ENCODE measurements at regions not wholly inside any gene's neighbourhood (a gene's known extent, or its start where the extent isn't known, plus 50 kb on each side); places are given as distances from the start of the nearest gene placed in this dataset.

GRCh38 chr7:136698977-136699376 is 169.5 kb upstream of the CHRM2 start:
- H3K9ac ChIP-seq (ENCODE audit: low read depth in 1 of 2, low read length in 2 of 2) = no peak overlapping the region
- no peak overlapping the region for H3K4me3 ChIP-seq (ENCODE audit: low read depth in 1 of 2, low read length in 2 of 2)
- no peaks in the 10 kb centered on the region for H3K27me3 ChIP-seq (ENCODE audit: control insufficient read depth in 1 of 2, insufficient read depth in 2 of 2, low read length in 2 of 2)
- H3K27ac ChIP-seq (ENCODE audit: low read depth, low read length) = no peak overlapping the region
- no peaks in the 10 kb centered on the region for H3K36me3 ChIP-seq (ENCODE audit: control insufficient read depth in 1 of 2, insufficient read depth in 2 of 2, low read length in 2 of 2)
- H3K4me1 ChIP-seq (ENCODE audit: control insufficient read depth in 1 of 2, insufficient read depth in 2 of 2, low read length in 2 of 2) = no peaks in the 10 kb centered on the region
- peaks cover 0 to 2% of the 10 kb centered on the region in 2 donors for H3K9me3 ChIP-seq (ENCODE audit: control insufficient read depth in 1 of 2, low read length in 2 of 2)

GRCh38 chr7:136698231-136698630 is 170.2 kb upstream of the CHRM2 start:
- H3K4me3 ChIP-seq (ENCODE audit: low read depth in 1 of 2, low read length in 2 of 2) = no peak overlapping the region
- no peaks in the 10 kb centered on the region for H3K36me3 ChIP-seq (ENCODE audit: control insufficient read depth in 1 of 2, insufficient read depth in 2 of 2, low read length in 2 of 2)
- H3K27me3 ChIP-seq (ENCODE audit: control insufficient read depth in 1 of 2, insufficient read depth in 2 of 2, low read length in 2 of 2) = no peaks in the 10 kb centered on the region
- H3K4me1 ChIP-seq (ENCODE audit: control insufficient read depth in 1 of 2, insufficient read depth in 2 of 2, low read length in 2 of 2) = no peaks in the 10 kb centered on the region
- H3K9ac ChIP-seq (ENCODE audit: low read depth in 1 of 2, low read length in 2 of 2) = no peak overlapping the region
- H3K27ac ChIP-seq (ENCODE audit: low read depth, low read length) = no peak overlapping the region
- H3K9me3 ChIP-seq (ENCODE audit: control insufficient read depth in 1 of 2, low read length in 2 of 2) = peaks cover 0 to 2% of the 10 kb centered on the region in 2 donors

- H3K9me3 ChIP-seq (ENCODE audit: control insufficient read depth in 1 of 2, low read length in 2 of 2) = peaks cover 0 to 2% of the 10 kb centered on the region in 2 donors
- no peaks in the 10 kb centered on the region for H3K36me3 ChIP-seq (ENCODE audit: control insufficient read depth in 1 of 2, insufficient read depth in 2 of 2, low read length in 2 of 2)
- H3K27ac ChIP-seq (ENCODE audit: low read depth, low read length) = no peak overlapping the region
- no peaks in the 10 kb centered on the region for H3K4me1 ChIP-seq (ENCODE audit: control insufficient read depth in 1 of 2, insufficient read depth in 2 of 2, low read length in 2 of 2)
- no peak overlapping the region for H3K4me3 ChIP-seq (ENCODE audit: low read depth in 1 of 2, low read length in 2 of 2)
- no peaks in the 10 kb centered on the region for H3K27me3 ChIP-seq (ENCODE audit: control insufficient read depth in 1 of 2, insufficient read depth in 2 of 2, low read length in 2 of 2)
- no peak overlapping the region for H3K9ac ChIP-seq (ENCODE audit: low read depth in 1 of 2, low read length in 2 of 2)
These were observed 171.2 kb upstream of the CHRM2 start for GRCh38 chr7:136697271-136697670.

- no peak overlapping the region for H3K27ac ChIP-seq (ENCODE audit: low read depth, low read length)
- no peaks in the 10 kb centered on the region for H3K4me1 ChIP-seq (ENCODE audit: control insufficient read depth in 1 of 2, insufficient read depth in 2 of 2, low read length in 2 of 2)
- no peak overlapping the region for H3K9ac ChIP-seq (ENCODE audit: low read depth in 1 of 2, low read length in 2 of 2)
- peaks cover 2 to 7% of the 10 kb centered on the region in 2 donors for H3K9me3 ChIP-seq (ENCODE audit: control insufficient read depth in 1 of 2, low read length in 2 of 2)
- no peaks in the 10 kb centered on the region for H3K36me3 ChIP-seq (ENCODE audit: control insufficient read depth in 1 of 2, insufficient read depth in 2 of 2, low read length in 2 of 2)
- no peak overlapping the region for H3K4me3 ChIP-seq (ENCODE audit: low read depth in 1 of 2, low read length in 2 of 2)
- no peaks in the 10 kb centered on the region for H3K27me3 ChIP-seq (ENCODE audit: control insufficient read depth in 1 of 2, insufficient read depth in 2 of 2, low read length in 2 of 2)
These were observed 175.0 kb upstream of the CHRM2 start for GRCh38 chr7:136693166-136694119.

- no peak overlapping the region for H3K9ac ChIP-seq (ENCODE audit: low read depth in 1 of 2, low read length in 2 of 2)
- H3K4me1 ChIP-seq (ENCODE audit: control insufficient read depth in 1 of 2, insufficient read depth in 2 of 2, low read length in 2 of 2) = no peaks in the 10 kb centered on the region
- peaks cover 2 to 7% of the 10 kb centered on the region in 2 donors for H3K9me3 ChIP-seq (ENCODE audit: control insufficient read depth in 1 of 2, low read length in 2 of 2)
- H3K4me3 ChIP-seq (ENCODE audit: low read depth in 1 of 2, low read length in 2 of 2) = no peak overlapping the region
- no peak overlapping the region for H3K27ac ChIP-seq (ENCODE audit: low read depth, low read length)
- no peaks in the 10 kb centered on the region for H3K27me3 ChIP-seq (ENCODE audit: control insufficient read depth in 1 of 2, insufficient read depth in 2 of 2, low read length in 2 of 2)
- no peaks in the 10 kb centered on the region for H3K36me3 ChIP-seq (ENCODE audit: control insufficient read depth in 1 of 2, insufficient read depth in 2 of 2, low read length in 2 of 2)
These were observed 176.2 kb upstream of the CHRM2 start for GRCh38 chr7:136692221-136692620.

- Histone ChIP-seq H3K9me3 (ENCODE audit: control insufficient read depth in 1 of 2, low read length in 2 of 2) (peaks cover 0 to 7% of the 10 kb centered on the region in 2 donors), H3K27ac (ENCODE audit: low read depth, low read length) (no peak overlapping the region), H3K27me3 (ENCODE audit: control insufficient read depth in 1 of 2, insufficient read depth in 2 of 2, low read length in 2 of 2) (no peaks in the 10 kb centered on the region), H3K4me3 (ENCODE audit: low read depth in 1 of 2, low read length in 2 of 2) (no peak overlapping the region), H3K4me1 (ENCODE audit: control insufficient read depth in 1 of 2, insufficient read depth in 2 of 2, low read length in 2 of 2) (no peaks in the 10 kb centered on the region), H3K36me3 (ENCODE audit: control insufficient read depth in 1 of 2, insufficient read depth in 2 of 2, low read length in 2 of 2) (no peaks in the 10 kb centered on the region), H3K9ac (ENCODE audit: low read depth in 1 of 2, low read length in 2 of 2) (no peak overlapping the region)
These were observed 179.9 kb upstream of the CHRM2 start for GRCh38 chr7:136688601-136689000.

GRCh38 chr7:136687693-136688322 is 180.6 kb upstream of the CHRM2 start:
- Histone ChIP-seq H3K9ac (ENCODE audit: low read depth in 1 of 2, low read length in 2 of 2) (no peak overlapping the region), H3K4me3 (ENCODE audit: low read depth in 1 of 2, low read length in 2 of 2) (no peak overlapping the region), H3K4me1 (ENCODE audit: control insufficient read depth in 1 of 2, insufficient read depth in 2 of 2, low read length in 2 of 2) (no peaks in the 10 kb centered on the region), H3K27me3 (ENCODE audit: control insufficient read depth in 1 of 2, insufficient read depth in 2 of 2, low read length in 2 of 2) (no peaks in the 10 kb centered on the region), H3K27ac (ENCODE audit: low read depth, low read length) (no peak overlapping the region), H3K9me3 (ENCODE audit: control insufficient read depth in 1 of 2, low read length in 2 of 2) (peaks cover 0 to 7% of the 10 kb centered on the region in 2 donors), H3K36me3 (ENCODE audit: control insufficient read depth in 1 of 2, insufficient read depth in 2 of 2, low read length in 2 of 2) (no peaks in the 10 kb centered on the region)

GRCh38 chr7:136685501-136686173 is 182.8 kb upstream of the CHRM2 start:
- H3K36me3 ChIP-seq (ENCODE audit: control insufficient read depth in 1 of 2, insufficient read depth in 2 of 2, low read length in 2 of 2) = no peaks in the 10 kb centered on the region
- no peak overlapping the region for H3K9ac ChIP-seq (ENCODE audit: low read depth in 1 of 2, low read length in 2 of 2)

GRCh38 chr7:136677471-136678365 is 190.7 kb upstream of the CHRM2 start:
- Histone ChIP-seq H3K27me3 (ENCODE audit: control insufficient read depth in 1 of 2, insufficient read depth in 2 of 2, low read length in 2 of 2) (no peaks in the 10 kb centered on the region), H3K36me3 (ENCODE audit: control insufficient read depth in 1 of 2, insufficient read depth in 2 of 2, low read length in 2 of 2) (no peaks in the 10 kb centered on the region), H3K9me3 (ENCODE audit: control insufficient read depth in 1 of 2, low read length in 2 of 2) (peaks cover 5 to 12% of the 10 kb centered on the region in 2 donors), H3K4me1 (ENCODE audit: control insufficient read depth in 1 of 2, insufficient read depth in 2 of 2, low read length in 2 of 2) (no peaks in the 10 kb centered on the region), H3K9ac (ENCODE audit: low read depth in 1 of 2, low read length in 2 of 2) (no peak overlapping the region), H3K4me3 (ENCODE audit: low read depth in 1 of 2, low read length in 2 of 2) (no peak overlapping the region), H3K27ac (ENCODE audit: low read depth, low read length) (no peak overlapping the region)

More at GRCh38 chr7:136685501-136686173, 182.8 kb upstream of the CHRM2 start:
- no peaks in the 10 kb centered on the region for H3K27me3 ChIP-seq (ENCODE audit: control insufficient read depth in 1 of 2, insufficient read depth in 2 of 2, low read length in 2 of 2)
- H3K27ac ChIP-seq (ENCODE audit: low read depth, low read length) = no peak overlapping the region
- no peak overlapping the region for H3K4me3 ChIP-seq (ENCODE audit: low read depth in 1 of 2, low read length in 2 of 2)
- H3K9me3 ChIP-seq (ENCODE audit: control insufficient read depth in 1 of 2, low read length in 2 of 2) = peaks cover 0 to 7% of the 10 kb centered on the region in 2 donors
- no peaks in the 10 kb centered on the region for H3K4me1 ChIP-seq (ENCODE audit: control insufficient read depth in 1 of 2, insufficient read depth in 2 of 2, low read length in 2 of 2)
